ENCODE measurements at regions not wholly inside any gene's neighbourhood (a gene's known extent, or its start where the extent isn't known, plus 50 kb on each side); places are given as distances from the start of the nearest gene placed in this dataset.

DNA sequence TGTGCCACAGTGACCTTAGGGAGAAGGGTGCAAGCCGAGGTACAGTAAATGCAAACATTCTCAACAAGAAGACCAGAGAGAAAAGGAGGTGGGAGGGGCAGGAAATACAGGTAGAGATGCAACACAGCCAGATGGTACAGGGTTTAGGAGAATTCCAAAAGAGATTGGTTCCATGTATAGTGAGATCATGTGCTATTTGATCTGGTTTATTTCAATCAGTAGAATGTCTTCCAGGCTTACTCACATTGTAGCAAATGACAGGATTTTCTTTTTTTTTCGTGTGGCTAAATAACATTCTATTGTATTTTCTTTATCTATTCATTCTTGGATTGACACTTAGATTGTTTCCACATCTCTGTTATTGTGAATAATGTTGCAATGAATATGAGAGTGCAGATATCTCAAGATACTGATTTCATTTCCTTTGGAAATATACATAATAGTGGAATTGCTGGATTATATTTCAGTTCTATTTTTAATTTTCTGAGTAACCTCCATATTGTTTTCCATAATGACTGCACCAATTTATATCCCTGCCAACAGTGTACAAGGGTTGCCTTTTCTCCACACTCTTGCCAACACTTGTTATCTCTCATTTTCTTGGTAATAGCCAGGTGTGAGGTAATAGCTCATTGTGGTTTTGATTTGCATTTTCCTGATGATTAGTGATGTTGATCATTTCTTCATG is 107.8 kb upstream of the GAS1 start:
- Histone ChIP-seq H3K9me3 (no peaks in the 10 kb centered on the region), H3K36me3 (no peaks in the 10 kb centered on the region), H3K4me1 (no peaks in the 10 kb centered on the region), H3K27me3 (no peaks in the 10 kb centered on the region), H3K27ac (no peak overlapping the region), H3K4me3 (no peak overlapping the region)
- intact Hi-C loops (cut with DNase I; ENCODE audit: low total_unique reads) = no loop called here
- TF ChIP-seq, protein P1, sequence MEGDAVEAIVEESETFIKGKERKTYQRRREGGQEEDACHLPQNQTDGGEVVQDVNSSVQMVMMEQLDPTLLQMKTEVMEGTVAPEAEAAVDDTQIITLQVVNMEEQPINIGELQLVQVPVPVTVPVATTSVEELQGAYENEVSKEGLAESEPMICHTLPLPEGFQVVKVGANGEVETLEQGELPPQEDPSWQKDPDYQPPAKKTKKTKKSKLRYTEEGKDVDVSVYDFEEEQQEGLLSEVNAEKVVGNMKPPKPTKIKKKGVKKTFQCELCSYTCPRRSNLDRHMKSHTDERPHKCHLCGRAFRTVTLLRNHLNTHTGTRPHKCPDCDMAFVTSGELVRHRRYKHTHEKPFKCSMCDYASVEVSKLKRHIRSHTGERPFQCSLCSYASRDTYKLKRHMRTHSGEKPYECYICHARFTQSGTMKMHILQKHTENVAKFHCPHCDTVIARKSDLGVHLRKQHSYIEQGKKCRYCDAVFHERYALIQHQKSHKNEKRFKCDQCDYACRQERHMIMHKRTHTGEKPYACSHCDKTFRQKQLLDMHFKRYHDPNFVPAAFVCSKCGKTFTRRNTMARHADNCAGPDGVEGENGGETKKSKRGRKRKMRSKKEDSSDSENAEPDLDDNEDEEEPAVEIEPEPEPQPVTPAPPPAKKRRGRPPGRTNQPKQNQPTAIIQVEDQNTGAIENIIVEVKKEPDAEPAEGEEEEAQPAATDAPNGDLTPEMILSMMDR (IDR thresholded peaks at IDR 0.05) = no peak
- DNase-seq = no peak

DNA sequence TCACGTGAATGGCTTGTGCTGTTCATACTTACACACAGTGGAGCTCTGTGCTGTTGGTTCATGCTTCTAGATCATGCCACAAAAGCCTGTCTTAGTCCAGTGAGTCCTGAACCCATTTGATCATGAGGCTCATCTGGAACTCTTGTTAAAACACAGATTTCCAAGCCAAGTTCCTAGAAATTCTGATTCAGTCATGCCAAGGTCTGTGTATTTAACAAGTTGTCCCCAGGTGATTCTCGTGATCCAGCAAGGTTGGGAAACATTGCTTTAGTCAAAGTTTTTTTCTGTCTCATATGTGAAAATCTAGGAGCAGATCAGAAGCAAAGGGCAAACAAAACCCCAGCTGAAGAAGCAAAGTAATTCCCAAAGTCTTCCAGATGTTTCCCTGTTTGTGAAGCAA is 112.5 kb upstream of the GAS1 start:
- Histone ChIP-seq H3K4me1 (peaks cover 0 to 27% (median 10%) of the 10 kb centered on the region in 4 donors), H3K27ac (no peak overlapping the region), H3K36me3 (no peaks in the 10 kb centered on the region), H3K4me3 (no peak overlapping the region), H3K27me3 (no peaks in the 10 kb centered on the region), H3K9me3 (no peaks in the 10 kb centered on the region)
- intact Hi-C loops (cut with DNase I; ENCODE audit: low total_unique reads) = loop anchor here (10.0 kb wide), 1 partner anchor 95 kb away; no protein-coding TSS in a partner anchor
- DNase-seq = no peak
- TF ChIP-seq, protein P1 (IDR thresholded peaks at IDR 0.05) = no peak

DNA sequence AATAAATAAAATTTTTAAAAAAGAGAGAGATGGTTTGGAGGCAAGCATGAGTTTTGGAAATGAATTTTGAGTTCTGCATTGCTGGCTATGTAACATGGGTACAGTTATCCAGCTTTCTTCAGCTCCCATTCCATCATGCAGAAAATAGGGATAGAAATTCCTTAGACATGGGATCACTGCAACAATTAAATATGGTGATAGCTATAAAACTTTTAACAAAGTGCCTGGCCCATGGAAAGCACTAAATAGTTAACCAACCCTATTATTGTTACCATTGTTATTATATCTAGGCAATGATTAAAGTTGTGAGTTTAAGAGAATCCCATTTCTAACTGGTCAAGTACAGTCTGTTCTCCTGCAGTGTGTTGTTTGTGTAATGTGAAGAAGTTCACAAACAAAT is 115.4 kb upstream of the GAS1 start:
- intact Hi-C loops (cut with DNase I; ENCODE audit: low total_unique reads) = loop anchor here (10.0 kb wide), 1 partner anchor 98 kb away; no protein-coding TSS in a partner anchor
- Histone ChIP-seq H3K27me3 (no peaks in the 10 kb centered on the region), H3K27ac (peak overlapping the region in 1 of 2 donors; percentile 24), H3K4me3 (no peak overlapping the region), H3K4me1 (peaks cover 0 to 27% (median 10%) of the 10 kb centered on the region in 4 donors), H3K9me3 (no peaks in the 10 kb centered on the region), H3K36me3 (no peaks in the 10 kb centered on the region)
- DNase-seq = no peak
- TF ChIP-seq, protein P1 (IDR thresholded peaks at IDR 0.05) = no peak

DNA sequence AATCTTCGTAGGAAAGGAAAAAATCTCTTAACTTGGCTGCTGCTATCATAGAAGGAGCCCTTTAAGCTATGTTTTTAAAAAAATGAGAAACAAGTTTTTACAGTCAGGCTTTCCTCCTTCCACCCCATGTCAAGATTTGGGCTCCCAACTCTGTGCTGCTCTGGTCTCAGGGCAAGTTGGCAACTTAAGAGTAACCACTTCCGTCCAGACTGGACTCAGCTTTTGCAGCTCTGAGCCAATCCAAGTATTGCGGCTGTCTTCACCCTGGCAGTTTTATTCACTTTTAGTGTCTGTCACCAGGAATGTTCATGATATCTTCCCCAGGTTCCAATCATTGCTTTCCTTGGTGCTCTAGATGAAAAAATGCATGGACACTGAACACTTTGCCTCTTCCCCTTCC is 115.9 kb upstream of the GAS1 start:
- Histone ChIP-seq H3K4me1 (peaks cover 0 to 27% (median 10%) of the 10 kb centered on the region in 4 donors), H3K36me3 (no peaks in the 10 kb centered on the region), H3K9me3 (no peaks in the 10 kb centered on the region), H3K27ac (peak overlapping the region in 1 of 2 donors; percentile 24), H3K27me3 (no peaks in the 10 kb centered on the region), H3K4me3 (no peak overlapping the region)
- DNase-seq = peak; percentile 43 to 77
- TF ChIP-seq, protein P1 (IDR thresholded peaks at IDR 0.05) = no peak
- intact Hi-C loops (cut with DNase I; ENCODE audit: low total_unique reads) = loop anchor here (10.0 kb wide), 1 partner anchor 98 kb away; no protein-coding TSS in a partner anchor

DNA sequence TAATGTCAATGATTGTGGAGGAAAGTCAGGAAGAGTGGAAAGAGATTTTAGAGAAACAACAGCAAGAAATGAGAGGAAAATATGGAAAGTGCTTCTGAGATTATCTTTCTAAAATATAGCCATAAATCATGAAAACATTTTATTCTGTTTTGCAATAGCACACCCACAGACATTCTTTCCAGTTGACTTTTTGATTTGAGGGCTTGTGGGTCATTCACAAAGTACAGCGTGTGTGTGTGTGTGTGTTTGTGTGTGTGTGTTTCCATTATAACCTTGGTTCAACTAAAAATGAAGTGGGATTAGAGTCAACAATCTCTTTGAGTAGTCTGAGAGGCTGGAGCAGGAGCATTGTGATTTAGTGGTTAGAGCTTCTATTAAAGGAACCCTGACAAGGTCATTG is 116.6 kb upstream of the GAS1 start:
- no peaks in the 10 kb centered on the region for H3K27me3 ChIP-seq
- no peak overlapping the region for H3K4me3 ChIP-seq
- H3K9me3 ChIP-seq = no peaks in the 10 kb centered on the region
- DNase-seq = no peak
- intact Hi-C loops (cut with DNase I; ENCODE audit: low total_unique reads) = loop anchor here (10.0 kb wide), 1 partner anchor 99 kb away; no protein-coding TSS in a partner anchor
- TF ChIP-seq, protein P1 (IDR thresholded peaks at IDR 0.05) = no peak
- H3K4me1 ChIP-seq = peaks cover 0 to 27% (median 10%) of the 10 kb centered on the region in 4 donors
- H3K27ac ChIP-seq = peak overlapping the region; percentile 13 to 22
- no peaks in the 10 kb centered on the region for H3K36me3 ChIP-seq

Data from tibial artery (tissue), 4 donors.